Adrenal gland (tissue), 5 donors: ENCODE measurements at regions not wholly inside any gene's neighbourhood (a gene's known extent, or its start where the extent isn't known, plus 50 kb on each side); places are given as distances from the start of the nearest gene placed in this dataset.

Source experiments
- POLR2A ChIP-seq, 2 donors: fragments of 450-650 bp; IDR thresholded peaks; one replicate each; pipeline ENCODE4 v1.6.1; 2017; ENCODE audit warnings: antibody characterized with exemption in 2 of 2, mild to moderate bottlenecking in 2 of 2, moderate library complexity in 1 of 2
- TF ChIP-seq, protein P1 (sequence below), 6 experiments: fragments of 450-650 bp in 4 of 6; fragments of 200-600 bp in 2 of 6; sonication (generic) in 1 of 6; IDR thresholded peaks; 1 replicate in 5 of 6; 2 replicates in 1 of 6; pipeline versions ENCODE4 v1.5.1 to v1.8.0; 2016 to 2021; ENCODE audit warnings: antibody characterized with exemption in 6 of 6, mild to moderate bottlenecking in 2 of 6, moderate library complexity in 1 of 6
- donor health status: DM: no; HTN: no; CAD: no.

DNA sequence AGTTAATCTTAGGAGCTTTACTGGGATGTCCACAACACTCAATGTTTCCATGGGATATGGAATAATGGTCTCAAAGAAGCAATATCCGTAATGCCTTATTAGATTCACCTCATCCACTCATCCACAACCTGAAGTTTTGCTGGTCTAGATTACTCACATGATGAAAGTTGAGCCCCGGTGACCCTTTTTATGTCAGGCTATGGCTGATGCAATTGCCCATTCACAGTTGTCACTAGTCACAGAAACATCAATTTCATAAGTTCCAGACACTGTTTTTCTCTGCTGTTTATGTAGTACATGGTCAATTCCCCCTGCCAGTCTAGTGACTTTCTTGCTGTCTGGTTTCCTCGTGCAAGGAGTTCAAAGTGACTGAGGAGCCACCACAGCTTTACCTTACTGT lies 491.2 kb upstream of the ATXN8OS start:
- TF ChIP-seq, protein P1, sequence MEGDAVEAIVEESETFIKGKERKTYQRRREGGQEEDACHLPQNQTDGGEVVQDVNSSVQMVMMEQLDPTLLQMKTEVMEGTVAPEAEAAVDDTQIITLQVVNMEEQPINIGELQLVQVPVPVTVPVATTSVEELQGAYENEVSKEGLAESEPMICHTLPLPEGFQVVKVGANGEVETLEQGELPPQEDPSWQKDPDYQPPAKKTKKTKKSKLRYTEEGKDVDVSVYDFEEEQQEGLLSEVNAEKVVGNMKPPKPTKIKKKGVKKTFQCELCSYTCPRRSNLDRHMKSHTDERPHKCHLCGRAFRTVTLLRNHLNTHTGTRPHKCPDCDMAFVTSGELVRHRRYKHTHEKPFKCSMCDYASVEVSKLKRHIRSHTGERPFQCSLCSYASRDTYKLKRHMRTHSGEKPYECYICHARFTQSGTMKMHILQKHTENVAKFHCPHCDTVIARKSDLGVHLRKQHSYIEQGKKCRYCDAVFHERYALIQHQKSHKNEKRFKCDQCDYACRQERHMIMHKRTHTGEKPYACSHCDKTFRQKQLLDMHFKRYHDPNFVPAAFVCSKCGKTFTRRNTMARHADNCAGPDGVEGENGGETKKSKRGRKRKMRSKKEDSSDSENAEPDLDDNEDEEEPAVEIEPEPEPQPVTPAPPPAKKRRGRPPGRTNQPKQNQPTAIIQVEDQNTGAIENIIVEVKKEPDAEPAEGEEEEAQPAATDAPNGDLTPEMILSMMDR (IDR thresholded peaks at IDR 0.05): no peak
- no peak for TF ChIP-seq POLR2A (IDR thresholded peaks at IDR 0.05)
